ENCODE measurements at regions not wholly inside any gene's neighbourhood (a gene's known extent, or its start where the extent isn't known, plus 50 kb on each side); places are given as distances from the start of the nearest gene placed in this dataset.

DNA sequence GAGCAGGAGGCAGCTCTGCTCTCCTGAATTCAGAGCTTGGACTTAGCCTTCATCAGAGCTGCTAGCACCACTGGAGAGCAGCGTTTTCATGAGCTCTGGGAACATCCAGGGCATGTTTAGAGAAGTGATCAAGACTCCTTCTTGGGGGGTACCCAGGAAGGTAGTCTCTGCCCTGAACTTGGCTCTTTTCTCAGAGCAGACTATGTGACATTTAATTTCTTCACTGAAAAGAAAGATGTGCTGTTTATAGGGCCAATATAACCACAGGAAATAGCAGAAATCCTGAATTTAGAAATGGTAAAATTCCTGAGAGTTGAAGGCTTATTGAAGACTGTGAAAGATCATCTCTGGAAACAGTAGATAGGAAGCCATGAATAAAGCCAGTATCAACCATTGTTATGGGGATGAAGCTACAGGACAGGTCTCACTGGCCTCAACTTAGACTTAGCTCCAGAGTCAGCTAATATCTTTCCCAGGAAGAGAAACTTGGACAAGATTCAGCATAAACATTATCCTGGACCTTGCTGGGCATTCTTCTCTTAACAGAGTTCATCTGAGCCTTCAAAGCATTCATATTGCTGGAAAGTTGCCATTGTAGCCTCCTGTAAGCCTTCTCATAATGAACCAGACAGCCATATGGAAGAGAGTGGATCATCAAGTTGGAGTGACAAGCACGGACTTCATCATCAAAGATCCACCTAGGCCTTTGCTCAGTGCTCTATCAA is 386.6 kb upstream of the THBS1 start (continued):
- TF ChIP-seq RFX5 (IDR thresholded peaks at IDR 0.05; ENCODE audit: borderline replicate concordance, low read depth, low read length) (no peak), POU5F1 (IDR thresholded peaks at IDR 0.05; ENCODE audit: low read depth, low read length) (no peak), FOSL1 (IDR thresholded peaks at IDR 0.05; ENCODE audit: insufficient read depth, low read depth, low read length) (no peak), KDM1A (IDR thresholded peaks at IDR 0.05; ENCODE audit: borderline replicate concordance, low read length) (no peak)
